HCT116 (cell line): ENCODE measurements at regions not wholly inside any gene's neighbourhood (a gene's known extent, or its start where the extent isn't known, plus 50 kb on each side); places are given as distances from the start of the nearest gene placed in this dataset.

Experiments
- ATAC-seq: fragments of 200-7000 bp; cut with Tn5 transposase; 2 replicates; pipeline ENCODE4 v1.9.1; 2020; ENCODE audit warnings: mild to moderate bottlenecking, moderate library complexity
- BruUV-seq: library from RNA; stranded (reverse); fragments of 400-500 nt; replicated peaks from 2 replicates; lab custom pipeline; 2021; lab: Mats Ljungman, UMichigan
- CTCF ChIA-PET: fragments of 300-600 bp; sonication (Branson Sonifier 250); formaldehyde crosslinking; loops from one replicate; lab custom pipeline; 2021; ENCODE audit warnings: antibody characterized with exemption; lab: Charles Lee
- POLR2A ChIA-PET: fragments of 300-600, 350-600 bp; sonication (Branson Sonifier 250); formaldehyde crosslinking; loops from one replicate; lab custom pipeline; 2021; ENCODE audit warnings: antibody characterized with exemption; lab: Charles Lee
- RAD21 ChIA-PET, 2 experiments: fragments of 300-600 bp; sonication (Branson Sonifier 250); formaldehyde crosslinking; loops; one replicate each; lab custom pipeline; 2023; ENCODE audit warnings: low total read pairs in 2 of 2; ENCODE audit not compliant: uncharacterized antibody in 2 of 2, unreplicated experiment in 2 of 2, low non-redundant PET in 1 of 2; lab: Charles Lee
- DNase-seq: peaks from one replicate; pipeline ENCODE4 v3.0.0-alpha.2; 2010; ENCODE audit warnings: low read depth, low spot score
- H2AFZ ChIP-seq: fragments of 200-600 bp; shearing (Covaris generic), sonication (generic); 2 replicates; pipeline ENCODE4 v1.6.1; 2017; ENCODE audit warnings: low read depth, mixed run types, mixed read lengths, antibody characterized with exemption, low read length; ENCODE audit not compliant: poor library complexity, severe bottlenecking
- H3K27ac ChIP-seq: 2 replicates; pipeline ENCODE4 v1.5.1; 2012; ENCODE audit warnings: low read depth, low read length
- H3K27me3 ChIP-seq: fragments of 200-600 bp; sonication (generic); 2 replicates; pipeline ENCODE4 v1.6.1; 2016; ENCODE audit warnings: mixed run types, low read length, mixed read lengths; ENCODE audit not compliant: insufficient read depth
- H3K36me3 ChIP-seq, 2 experiments: fragments of 200-500 bp in 1 of 2; fragments of 200-600 bp in 1 of 2; sonication (Bioruptor generic) in 1 of 2; sonication (generic) in 1 of 2; 2 replicates each; pipeline versions ENCODE4 v1.5.1 to v1.6.1; 2014 to 2016; ENCODE audit warnings: low read length in 2 of 2, inconsistent platforms in 1 of 2, mixed read lengths in 1 of 2, mixed run types in 1 of 2; ENCODE audit not compliant: insufficient read depth in 2 of 2, control insufficient read depth in 1 of 2
- H3K4me1 ChIP-seq, 2 experiments: fragments of 200-600 bp in 1 of 2; sonication (generic) in 1 of 2; 2 replicates each; pipeline versions ENCODE4 v1.5.1 to v1.6.1; 2012 to 2017; ENCODE audit warnings: low read length in 2 of 2, inconsistent platforms in 1 of 2, mild to moderate bottlenecking in 1 of 2, mixed read lengths in 1 of 2, mixed run types in 1 of 2, moderate library complexity in 1 of 2; ENCODE audit not compliant: insufficient read depth in 2 of 2, control insufficient read depth in 1 of 2
- H3K4me2 ChIP-seq: fragments of 200-600 bp; sonication (generic); 2 replicates; pipeline ENCODE4 v1.6.1; 2017; ENCODE audit warnings: mixed run types, low read length, mixed read lengths
- H3K4me3 ChIP-seq, 2 experiments: fragments of 200-600 bp in 1 of 2; sonication (generic) in 1 of 2; replicated peaks in 1 of 2; 2 replicates each; pipeline ENCODE4 v1.5.1; 2011 to 2016; ENCODE audit warnings: low read length in 2 of 2, control low read depth in 1 of 2, low read depth in 1 of 2, mild to moderate bottlenecking in 1 of 2, mixed read lengths in 1 of 2, mixed run types in 1 of 2
- H3K79me2 ChIP-seq: fragments of 200-600 bp; sonication (generic); 2 replicates; pipeline ENCODE4 v1.6.1; 2017; ENCODE audit warnings: mild to moderate bottlenecking, mixed run types, low read length, moderate library complexity, mixed read lengths; ENCODE audit not compliant: insufficient read depth
- H3K9ac ChIP-seq: fragments of 200-600 bp; sonication (generic); 2 replicates; pipeline ENCODE4 v1.6.1; 2016; ENCODE audit warnings: low read length, mixed read lengths
- H3K9me2 ChIP-seq: fragments of 200-600 bp; sonication (generic), shearing (Covaris generic); 2 replicates; pipeline ENCODE4 v1.6.1; 2017; ENCODE audit warnings: mixed run types, mild to moderate bottlenecking, moderate library complexity; ENCODE audit not compliant: insufficient read depth
- H3K9me3 ChIP-seq, 2 experiments: fragments of 200-500 bp in 1 of 2; fragments of 200-600 bp in 1 of 2; sonication (Bioruptor generic) in 1 of 2; sonication (generic) in 1 of 2; 2 replicates each; pipeline ENCODE4 v1.6.1; 2014 to 2017; ENCODE audit warnings: low read length in 2 of 2, mixed read lengths in 2 of 2, inconsistent platforms in 1 of 2, low read depth in 1 of 2, mild to moderate bottlenecking in 1 of 2, mixed run types in 1 of 2, moderate library complexity in 1 of 2; ENCODE audit not compliant: control insufficient read depth in 1 of 2, insufficient read depth in 1 of 2
- H4K20me1 ChIP-seq: fragments of 200-600 bp; sonication (generic), shearing (Covaris generic); 2 replicates; pipeline ENCODE4 v1.6.1; 2017; ENCODE audit warnings: mixed run types, mild to moderate bottlenecking, moderate library complexity; ENCODE audit not compliant: insufficient read depth
- CBX3 ChIP-seq: IDR thresholded peaks from 2 replicates; pipeline ENCODE4 v1.6.1; 2012; ENCODE audit warnings: low read depth
- ELF1 ChIP-seq: IDR thresholded peaks from 2 replicates; pipeline ENCODE4 v1.6.1; 2012; ENCODE audit warnings: low read depth, borderline replicate concordance
- EZH2 ChIP-seq: fragments of 200-600 bp; sonication (generic); IDR thresholded peaks from 2 replicates; pipeline ENCODE4 v1.6.1; 2017; ENCODE audit warnings: antibody characterized with exemption, mixed run types
- FOSL1 ChIP-seq: IDR thresholded peaks from 2 replicates; pipeline ENCODE4 v1.6.1; 2012; ENCODE audit warnings: low read depth
- JUND ChIP-seq: IDR thresholded peaks from 2 replicates; pipeline ENCODE4 v1.6.1; 2012
- MAX ChIP-seq: IDR thresholded peaks from 2 replicates; pipeline ENCODE4 v1.6.1; 2012
- POLR2A ChIP-seq: IDR thresholded peaks from 2 replicates; pipeline ENCODE4 v1.7.0; 2011; ENCODE audit warnings: borderline replicate concordance; ENCODE audit not compliant: insufficient read depth, insufficient read length; ENCODE audit errors: extremely low read depth
- POLR2AphosphoS5 ChIP-seq: IDR thresholded peaks from 2 replicates; pipeline ENCODE4 v1.6.1; 2011; ENCODE audit warnings: mild to moderate bottlenecking, low read depth, low read length, moderate library complexity
- RAD21 ChIP-seq: IDR thresholded peaks from 2 replicates; pipeline ENCODE4 v1.6.1; 2012; ENCODE audit warnings: low read depth, mild to moderate bottlenecking
- REST ChIP-seq: IDR thresholded peaks from 2 replicates; pipeline ENCODE4 v1.6.1; 2012; ENCODE audit warnings: low read depth
- SIN3A ChIP-seq: IDR thresholded peaks from 2 replicates; pipeline ENCODE4 v1.6.1; 2012; ENCODE audit warnings: low read depth
- SRF ChIP-seq: IDR thresholded peaks from 2 replicates; pipeline ENCODE4 v1.6.1; 2012; ENCODE audit warnings: low read depth
- TCF7L2 ChIP-seq: IDR thresholded peaks from 2 replicates; pipeline ENCODE4 v1.7.0; 2011; ENCODE audit warnings: borderline replicate concordance, inconsistent platforms; ENCODE audit not compliant: insufficient read depth, insufficient read length; ENCODE audit errors: extremely low read depth
- ZNF274 ChIP-seq: fragments of 200-500 bp; sonication (Bioruptor generic); IDR thresholded peaks from 2 replicates; pipeline ENCODE4 v1.6.1; 2014; ENCODE audit warnings: mild to moderate bottlenecking, low read depth, low read length, inconsistent platforms
- intact Hi-C: fragments of 100-400 bp; cut with micrococcal nuclease; formaldehyde crosslinking; loops from 2 replicates; pipeline ENCODE4 v1.10.0; 2022

GRCh38 chr20:40519918-40520317, 169.1 kb downstream of the MAFB start:
- Histone ChIP-seq H3K36me3 (no peaks in the 10 kb centered on the region), H4K20me1 (no peaks in the 10 kb centered on the region), H3K27ac (no peak overlapping the region), H3K27me3 (peaks cover 3% of the 10 kb centered on the region; the same call in 1 of the 2 replicates), H2AFZ (no peak overlapping the region), H3K9ac (no peak overlapping the region), H3K9me3 (no peaks in the 10 kb centered on the region), H3K4me3 (no peak overlapping the region), H3K4me1 (no peaks in the 10 kb centered on the region), H3K4me2 (no peak overlapping the region)
- no peak for ATAC-seq
- CTCF ChIA-PET: no interaction called here
- RAD21 ChIA-PET: no interaction called here
- POLR2A ChIA-PET: no interaction called here
- intact Hi-C loops: no loop called here
- TF ChIP-seq SRF: no peak
- TF ChIP-seq TCF7L2: no peak
- no peak for TF ChIP-seq RAD21
- TF ChIP-seq SIN3A: no peak
- TF ChIP-seq CBX3: no peak
- no peak for TF ChIP-seq FOSL1
- TF ChIP-seq, all 23 proteins: peak for 0
- no peak for DNase-seq
- BruUV-seq: no TSS peak
- Histone ChIP-seq H3K9me2 (no peaks in the 10 kb centered on the region), H3K79me2 (no peaks in the 10 kb centered on the region)

DNA sequence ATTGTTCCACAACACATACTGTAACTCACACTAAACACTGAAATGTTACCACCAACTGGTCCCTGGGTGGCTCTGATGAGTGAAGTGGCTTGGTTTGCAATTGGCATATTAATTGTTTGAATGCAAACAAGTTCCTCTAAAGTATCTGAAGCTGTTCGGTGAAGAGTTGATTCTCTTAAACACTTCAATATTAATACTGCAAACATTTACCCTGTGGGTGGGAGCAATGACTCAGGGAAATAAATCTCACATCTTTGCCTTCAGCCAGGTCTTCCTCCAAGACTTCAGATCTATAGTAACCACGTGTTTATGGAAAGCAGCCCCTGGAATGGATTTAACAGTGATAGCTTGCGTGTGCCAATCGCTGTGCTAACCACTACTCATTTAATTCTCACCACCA, 176.0 kb downstream of the MAFB start:
- H3K9me3 ChIP-seq: no peaks in the 10 kb centered on the region
- no peaks in the 10 kb centered on the region for H3K36me3 ChIP-seq
- TF ChIP-seq FOSL1 (no peak), ZNF274 (no peak), SRF (no peak), SIN3A (no peak), POLR2AphosphoS5 (no peak), JUND (no peak), REST (no peak), POLR2A (no peak), EZH2 (no peak), MAX (no peak), ELF1 (no peak)
- no peaks in the 10 kb centered on the region for H4K20me1 ChIP-seq
- H3K9me2 ChIP-seq: no peaks in the 10 kb centered on the region
- DNase-seq (no peak), ATAC-seq (no peak)
- H3K4me3 ChIP-seq: no peak overlapping the region
- intact Hi-C loops: no loop called here
- H3K27ac ChIP-seq: no peak overlapping the region
- no TSS peak for BruUV-seq
- no peak overlapping the region for H3K4me2 ChIP-seq
- RAD21 ChIA-PET: no interaction called here
- POLR2A ChIA-PET: no interaction called here
- no peaks in the 10 kb centered on the region for H3K79me2 ChIP-seq
- H2AFZ ChIP-seq: no peak overlapping the region
- H3K27me3 ChIP-seq: no peaks in the 10 kb centered on the region
- CTCF ChIA-PET: no interaction called here
- H3K9ac ChIP-seq: no peak overlapping the region
- H3K4me1 ChIP-seq: peaks cover 0 to 4% of the 10 kb centered on the region in 2 experiments; a peak in 1 of 4 replicates
